T-helper 2 cell treated with Interferon-gamma antibody and Interleukin-4, amounts not matched to agents 5 μg/mL and 100 μg/mL, for 36 hours (primary cell): ENCODE measurements at regions not wholly inside any gene's neighbourhood (a gene's known extent, or its start where the extent isn't known, plus 50 kb on each side); places are given as distances from the start of the nearest gene placed in this dataset.

Experiments used
- DNase-seq: peaks from one replicate; pipeline ENCODE4 v3.0.0; 2021; ENCODE audit warnings: low spot score
- H3K27ac Mint-ChIP-seq: one replicate; pipeline ENCODE4 v1.8.0; 2021; ENCODE audit warnings: mild to moderate bottlenecking, mixed read lengths
- H3K27me3 Mint-ChIP-seq: one replicate; pipeline ENCODE4 v1.8.0; 2021; ENCODE audit warnings: low read depth, mixed read lengths
- H3K36me3 Mint-ChIP-seq: one replicate; pipeline ENCODE4 v1.8.0; 2021; ENCODE audit warnings: low read depth, mixed read lengths
- H3K4me1 Mint-ChIP-seq: one replicate; pipeline ENCODE4 v1.8.0; 2021; ENCODE audit warnings: low read depth, mixed read lengths
- H3K4me3 Mint-ChIP-seq: one replicate; pipeline ENCODE4 v1.8.0; 2022; ENCODE audit warnings: mild to moderate bottlenecking, moderate library complexity, mixed read lengths
- H3K9me3 Mint-ChIP-seq: one replicate; pipeline ENCODE4 v1.8.0; 2021; ENCODE audit warnings: mixed read lengths

DNA sequence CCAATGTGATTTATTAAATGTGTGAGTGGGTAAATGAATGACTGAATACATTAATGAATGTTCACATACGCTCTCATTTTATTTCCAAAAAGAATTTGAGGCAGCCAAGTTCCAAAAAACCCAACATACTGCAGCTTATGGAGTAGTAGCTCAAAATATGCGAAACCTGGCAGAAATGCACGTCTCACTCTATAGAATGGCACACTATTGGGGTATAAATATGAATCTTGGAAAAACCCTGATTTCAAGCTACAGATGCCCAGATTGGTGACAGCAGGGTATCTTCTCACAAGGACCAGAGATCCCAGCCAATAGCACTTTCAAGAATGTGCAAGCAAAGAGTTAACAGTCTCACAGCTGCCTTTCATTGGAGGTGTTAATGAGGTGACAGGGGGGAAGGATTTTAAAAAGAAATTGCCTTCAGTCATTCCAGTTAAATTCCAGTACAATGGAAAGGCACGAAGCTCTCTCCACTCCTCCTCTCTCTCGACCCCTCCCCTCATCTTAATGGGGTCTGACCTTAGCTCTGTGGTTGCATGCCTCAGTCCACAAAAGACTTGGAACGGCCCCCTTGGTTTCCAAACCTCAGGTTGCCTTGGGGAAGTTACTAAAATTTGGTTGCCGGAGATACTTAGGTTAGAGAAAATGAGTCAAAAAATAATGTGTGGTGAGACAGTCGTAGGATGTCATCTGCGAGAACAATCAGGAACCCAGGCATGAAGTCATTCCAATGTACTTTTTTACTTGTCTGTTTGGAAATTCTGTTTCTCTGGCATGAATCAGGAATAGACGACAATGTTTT lies 307.4 kb downstream of the NFIB start:
- peaks cover 19% of the 10 kb centered on the region for H3K9me3 Mint-ChIP-seq
- H3K4me1 Mint-ChIP-seq: no peaks in the 10 kb centered on the region
- H3K4me3 Mint-ChIP-seq: no peak overlapping the region
- no peak overlapping the region for H3K27ac Mint-ChIP-seq
- H3K27me3 Mint-ChIP-seq: no peaks in the 10 kb centered on the region
- no peaks in the 10 kb centered on the region for H3K36me3 Mint-ChIP-seq
- DNase-seq: no peak

DNA sequence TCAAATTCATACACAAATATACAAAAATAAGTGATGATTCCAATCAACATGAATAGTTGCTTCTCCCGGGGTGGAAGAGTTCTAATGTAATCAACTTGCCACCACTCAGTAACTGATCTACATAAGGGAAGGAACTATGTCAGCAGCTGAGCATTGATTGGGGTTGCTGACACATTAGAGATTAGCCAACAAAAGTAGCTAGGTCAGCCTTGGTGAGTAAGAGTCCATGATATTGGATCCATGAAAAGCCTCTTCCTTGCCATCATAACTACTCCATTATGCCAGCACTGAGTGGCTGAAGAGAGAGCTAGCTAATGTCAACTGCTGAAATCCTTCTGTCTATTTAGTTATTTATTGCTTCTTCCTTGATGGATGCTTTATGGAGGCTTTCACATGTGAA lies 309.8 kb downstream of the NFIB start:
- no peaks in the 10 kb centered on the region for H3K27me3 Mint-ChIP-seq
- H3K36me3 Mint-ChIP-seq: no peaks in the 10 kb centered on the region
- peaks cover 19% of the 10 kb centered on the region for H3K9me3 Mint-ChIP-seq
- DNase-seq: no peak
- no peaks in the 10 kb centered on the region for H3K4me1 Mint-ChIP-seq
- no peak overlapping the region for H3K27ac Mint-ChIP-seq
- no peak overlapping the region for H3K4me3 Mint-ChIP-seq

DNA sequence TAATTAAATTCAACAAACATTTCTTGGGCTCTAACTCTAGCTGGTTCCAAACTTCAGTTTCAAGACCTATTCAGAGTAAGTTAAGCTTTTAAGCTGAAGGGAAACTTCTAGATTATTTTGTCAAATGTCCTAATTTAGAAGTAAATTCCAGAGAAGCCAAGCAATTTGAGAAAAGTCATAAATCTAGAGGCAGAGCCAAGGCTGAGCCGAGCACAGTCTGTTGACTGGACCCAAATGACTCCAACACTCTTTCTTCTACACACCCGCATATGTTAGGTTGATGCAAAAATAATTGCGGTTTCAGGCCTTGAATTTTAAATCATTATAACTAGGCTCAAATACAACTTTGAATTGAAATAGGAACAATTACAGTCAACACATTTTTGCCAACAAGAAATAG lies 319.7 kb downstream of the NFIB start:
- Mint-ChIP-seq H3K9me3 (peaks cover 8% of the 10 kb centered on the region), H3K27me3 (no peaks in the 10 kb centered on the region), H3K36me3 (no peaks in the 10 kb centered on the region), H3K27ac (no peak overlapping the region), H3K4me1 (no peaks in the 10 kb centered on the region), H3K4me3 (no peak overlapping the region)
- no peak for DNase-seq

GRCh38 chr9:13993632-13994185 lies 320.2 kb downstream of the NFIB start:
- H3K27ac Mint-ChIP-seq: no peak overlapping the region
- H3K4me1 Mint-ChIP-seq: no peaks in the 10 kb centered on the region
- no peak overlapping the region for H3K4me3 Mint-ChIP-seq
- peaks cover 8% of the 10 kb centered on the region for H3K9me3 Mint-ChIP-seq
- DNase-seq: no peak
- no peaks in the 10 kb centered on the region for H3K36me3 Mint-ChIP-seq
- H3K27me3 Mint-ChIP-seq: no peaks in the 10 kb centered on the region

GRCh38 chr9:13992138-13993088 lies 321.5 kb downstream of the NFIB start:
- Mint-ChIP-seq H3K36me3 (no peaks in the 10 kb centered on the region), H3K27ac (no peak overlapping the region), H3K4me1 (no peaks in the 10 kb centered on the region), H3K9me3 (peaks cover 7% of the 10 kb centered on the region), H3K4me3 (no peak overlapping the region), H3K27me3 (no peaks in the 10 kb centered on the region)
- DNase-seq: no peak

- Mint-ChIP-seq H3K9me3 (peaks cover 11% of the 10 kb centered on the region), H3K36me3 (no peaks in the 10 kb centered on the region), H3K4me3 (no peak overlapping the region), H3K27ac (no peak overlapping the region), H3K27me3 (no peaks in the 10 kb centered on the region), H3K4me1 (no peaks in the 10 kb centered on the region)
- no peak for DNase-seq
These were observed 322.5 kb downstream of the NFIB start for GRCh38 chr9:13991395-13991794.

DNA sequence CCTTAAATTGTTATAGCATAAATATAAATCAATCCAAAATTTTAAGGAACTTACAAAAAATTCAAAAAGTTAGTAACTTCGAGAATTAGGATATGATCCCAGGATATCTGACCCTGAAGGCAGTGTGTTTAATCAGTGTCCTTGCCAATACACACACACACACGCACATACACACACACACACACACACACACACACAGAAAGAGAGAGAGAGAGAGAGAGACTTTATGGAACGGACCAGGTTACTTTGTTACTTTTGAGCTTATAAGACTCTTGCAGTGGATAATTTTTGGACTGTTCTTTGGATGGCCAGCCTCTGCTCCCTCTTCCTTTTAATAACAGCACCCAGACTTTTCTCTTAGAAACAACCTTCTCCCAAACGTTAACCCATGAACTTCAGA lies 322.9 kb downstream of the NFIB start:
- no peak overlapping the region for H3K4me3 Mint-ChIP-seq
- H3K27ac Mint-ChIP-seq: no peak overlapping the region
- DNase-seq: no peak
- peaks cover 15% of the 10 kb centered on the region for H3K9me3 Mint-ChIP-seq
- no peaks in the 10 kb centered on the region for H3K27me3 Mint-ChIP-seq
- no peaks in the 10 kb centered on the region for H3K4me1 Mint-ChIP-seq
- no peaks in the 10 kb centered on the region for H3K36me3 Mint-ChIP-seq

- Mint-ChIP-seq H3K36me3 (no peaks in the 10 kb centered on the region), H3K9me3 (peaks cover 18% of the 10 kb centered on the region), H3K27me3 (no peaks in the 10 kb centered on the region), H3K27ac (no peak overlapping the region), H3K4me1 (no peaks in the 10 kb centered on the region), H3K4me3 (no peak overlapping the region)
- DNase-seq: no peak
These were observed 323.6 kb downstream of the NFIB start for GRCh38 chr9:13990331-13990730.

DNA sequence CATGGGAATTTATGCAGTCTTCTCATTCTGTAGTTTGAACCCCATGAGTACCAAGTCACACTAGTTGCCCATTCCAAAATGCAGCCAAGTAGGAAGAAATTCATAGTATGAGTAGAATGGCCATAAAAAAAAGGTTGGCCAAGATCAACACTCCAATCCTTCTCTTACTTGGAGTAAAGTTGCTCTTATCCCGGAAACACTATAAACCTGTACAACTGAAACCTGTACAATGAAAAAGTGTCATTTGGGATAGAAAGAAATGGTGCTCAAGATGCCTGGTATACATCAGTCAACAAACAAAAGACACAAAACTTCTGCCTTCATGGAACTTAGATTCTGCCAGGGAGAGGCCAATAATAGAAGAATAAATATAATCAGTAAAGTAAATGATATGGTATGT lies 325.0 kb downstream of the NFIB start:
- Mint-ChIP-seq H3K36me3 (no peaks in the 10 kb centered on the region), H3K4me3 (no peak overlapping the region), H3K27ac (no peak overlapping the region), H3K27me3 (no peaks in the 10 kb centered on the region), H3K4me1 (no peaks in the 10 kb centered on the region), H3K9me3 (peaks cover 18% of the 10 kb centered on the region)
- DNase-seq: no peak

- no peaks in the 10 kb centered on the region for H3K27me3 Mint-ChIP-seq
- no peaks in the 10 kb centered on the region for H3K4me1 Mint-ChIP-seq
- peaks cover 23% of the 10 kb centered on the region for H3K9me3 Mint-ChIP-seq
- no peaks in the 10 kb centered on the region for H3K36me3 Mint-ChIP-seq
- no peak overlapping the region for H3K4me3 Mint-ChIP-seq
- H3K27ac Mint-ChIP-seq: no peak overlapping the region
- no peak for DNase-seq
These were observed 330.3 kb downstream of the NFIB start for GRCh38 chr9:13983607-13984006.

DNA sequence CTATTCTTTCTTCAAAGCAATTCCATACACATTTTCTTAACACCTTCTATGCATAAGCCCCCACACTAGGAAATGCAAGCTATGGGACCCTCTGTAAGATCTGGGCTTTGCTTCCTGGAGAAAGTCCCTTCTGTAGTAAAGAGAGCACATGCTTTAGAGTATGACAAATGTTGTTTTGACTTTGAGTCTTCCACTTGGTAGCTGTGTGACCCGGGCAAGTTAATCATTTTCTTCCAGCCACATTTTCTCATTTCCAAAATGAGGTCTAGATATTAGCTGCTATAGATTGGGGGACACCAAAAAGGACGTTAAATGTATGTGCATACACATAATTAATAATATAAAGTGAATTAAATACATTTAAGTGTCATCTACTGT lies 334.0 kb downstream of the NFIB start:
- Mint-ChIP-seq H3K9me3 (peaks cover 16% of the 10 kb centered on the region), H3K4me1 (no peaks in the 10 kb centered on the region), H3K27me3 (no peaks in the 10 kb centered on the region), H3K4me3 (no peak overlapping the region), H3K27ac (no peak overlapping the region), H3K36me3 (no peaks in the 10 kb centered on the region)
- no peak for DNase-seq

- no peak overlapping the region for H3K27ac Mint-ChIP-seq
- no peaks in the 10 kb centered on the region for H3K36me3 Mint-ChIP-seq
- H3K4me1 Mint-ChIP-seq: no peaks in the 10 kb centered on the region
- DNase-seq: no peak
- no peak overlapping the region for H3K4me3 Mint-ChIP-seq
- peaks cover 15% of the 10 kb centered on the region for H3K9me3 Mint-ChIP-seq
- H3K27me3 Mint-ChIP-seq: no peaks in the 10 kb centered on the region
These were observed 338.2 kb downstream of the NFIB start for GRCh38 chr9:13975611-13976290.

- Mint-ChIP-seq H3K27ac (no peak overlapping the region), H3K27me3 (no peaks in the 10 kb centered on the region), H3K4me1 (no peaks in the 10 kb centered on the region), H3K9me3 (peaks cover 10% of the 10 kb centered on the region), H3K36me3 (no peaks in the 10 kb centered on the region), H3K4me3 (no peak overlapping the region)
- no peak for DNase-seq
These were observed 339.1 kb downstream of the NFIB start for GRCh38 chr9:13974891-13975290.
